Progenitor cell of endocrine pancreas (in vitro differentiated cells): ENCODE measurements at regions not wholly inside any gene's neighbourhood (a gene's known extent, or its start where the extent isn't known, plus 50 kb on each side); places are given as distances from the start of the nearest gene placed in this dataset. TPM values are rescaled to one million over a fixed set of nuclear protein-coding genes. Genes with fewer than 3 reads are reported as not detected.

Source experiments
- DNase-seq: peaks from one replicate; pipeline ENCODE4 v3.0.0; 2021; ENCODE audit warnings: low spot score; ENCODE audit not compliant: unreplicated experiment
- H3K27ac Mint-ChIP-seq: 2 replicates; pipeline ENCODE4 v1.8.0; 2021; ENCODE audit warnings: mild to moderate bottlenecking, moderate library complexity, mixed read lengths
- H3K27me3 Mint-ChIP-seq: 2 replicates; pipeline ENCODE4 v1.8.0; 2021; ENCODE audit warnings: mixed read lengths
- H3K36me3 Mint-ChIP-seq: 2 replicates; pipeline ENCODE4 v1.8.0; 2022; ENCODE audit warnings: mixed read lengths; ENCODE audit not compliant: insufficient read depth
- H3K4me1 Mint-ChIP-seq: 2 replicates; pipeline ENCODE4 v1.8.0; 2021; ENCODE audit warnings: low read depth, mixed read lengths
- H3K4me3 Mint-ChIP-seq: 2 replicates; pipeline ENCODE4 v1.8.0; 2021; ENCODE audit warnings: low read depth, mild to moderate bottlenecking, moderate library complexity, mixed read lengths
- H3K9me3 Mint-ChIP-seq: 2 replicates; pipeline ENCODE4 v1.8.0; 2021; ENCODE audit warnings: low read depth, mixed read lengths
- CTCF ChIP-seq: fragments of 200-600 bp; sonication (generic); IDR thresholded peaks from one replicate; pipeline ENCODE4 v1.5.0; 2021; ENCODE audit warnings: antibody characterized with exemption, mild to moderate bottlenecking; ENCODE audit not compliant: unreplicated experiment
- microRNA-seq: library from miRNA; unstranded; fragments of <30 nt; microRNA quantifications from one replicate; pipeline ENCODE4 v1.1.0, GENCODE V29; 2020; ENCODE audit warnings: borderline number of aligned reads; ENCODE audit not compliant: unreplicated experiment

- H3K9me3 Mint-ChIP-seq = peaks cover 7% of the 10 kb centered on the region
- H3K4me1 Mint-ChIP-seq = peaks cover 10% of the 10 kb centered on the region
- H3K4me3 Mint-ChIP-seq = no peak overlapping the region
- DNase-seq = no peak
- no peaks in the 10 kb centered on the region for H3K27me3 Mint-ChIP-seq
- no peak overlapping the region for H3K27ac Mint-ChIP-seq
- no peak for TF ChIP-seq CTCF
- H3K36me3 Mint-ChIP-seq = no peaks in the 10 kb centered on the region
Observed at GRCh38 chr6:155519176-155519738, 63.6 kb upstream of the NOX3 start.

GRCh38 chr6:155517294-155517693 is 61.7 kb upstream of the NOX3 start:
- peaks cover 5% of the 10 kb centered on the region for H3K9me3 Mint-ChIP-seq
- no peak for DNase-seq
- no peak overlapping the region for H3K4me3 Mint-ChIP-seq
- H3K36me3 Mint-ChIP-seq = no peaks in the 10 kb centered on the region
- no peaks in the 10 kb centered on the region for H3K27me3 Mint-ChIP-seq
- peaks cover 10% of the 10 kb centered on the region for H3K4me1 Mint-ChIP-seq
- no peak for TF ChIP-seq CTCF
- H3K27ac Mint-ChIP-seq = no peak overlapping the region

- no peak overlapping the region for H3K4me3 Mint-ChIP-seq
Observed at GRCh38 chr6:155510879-155511278, 55.2 kb upstream of the NOX3 start.

GRCh38 chr6:155509743-155510475 is 54.3 kb upstream of the NOX3 start:
- no peaks in the 10 kb centered on the region for H3K27me3 Mint-ChIP-seq
- H3K4me3 Mint-ChIP-seq = no peak overlapping the region
- no peaks in the 10 kb centered on the region for H3K36me3 Mint-ChIP-seq
- no peak for TF ChIP-seq CTCF
- peaks cover 3% of the 10 kb centered on the region for H3K4me1 Mint-ChIP-seq
- no peak for DNase-seq
- H3K9me3 Mint-ChIP-seq = peaks cover 3% of the 10 kb centered on the region
- H3K27ac Mint-ChIP-seq = no peak overlapping the region

More at GRCh38 chr6:155510879-155511278, 55.2 kb upstream of the NOX3 start:
- TF ChIP-seq CTCF = no peak
- Mint-ChIP-seq H3K27ac (no peak overlapping the region), H3K27me3 (no peaks in the 10 kb centered on the region), H3K36me3 (no peaks in the 10 kb centered on the region), H3K9me3 (peaks cover 5% of the 10 kb centered on the region), H3K4me1 (peaks cover 3% of the 10 kb centered on the region)
- no peak for DNase-seq

- Mint-ChIP-seq H3K4me3 (no peak overlapping the region), H3K9me3 (peaks cover 5% of the 10 kb centered on the region), H3K27ac (no peak overlapping the region), H3K36me3 (peaks cover 1% of the 10 kb centered on the region), H3K4me1 (peaks cover 3% of the 10 kb centered on the region), H3K27me3 (no peaks in the 10 kb centered on the region)
- TF ChIP-seq CTCF = no peak
- DNase-seq = no peak
Observed at GRCh38 chr6:155505608-155505989, 50.0 kb upstream of the NOX3 start.

Small RNAs in the stretch of these regions (microRNA-seq; reads per million reads assigned to microRNA genes)
- gene MIR1202 = not detected
